Spleen (tissue), 11 donors: ENCODE measurements at regions not wholly inside any gene's neighbourhood (a gene's known extent, or its start where the extent isn't known, plus 50 kb on each side); places are given as distances from the start of the nearest gene placed in this dataset.

ENCODE experiments used
- DNase-seq: peaks from one replicate; pipeline ENCODE4 v3.0.0-alpha.2; 2020
- H3K27ac ChIP-seq, 8 donors: fragments of 200-600 bp; sonication (generic) in 7 of 8; 1 replicate in 4 of 8; 2 replicates in 4 of 8; pipeline versions ENCODE4 v1.5.0 to v1.8.0; 2016 to 2021; ENCODE audit warnings: inconsistent platforms in 4 of 8, mild to moderate bottlenecking in 4 of 8, moderate library complexity in 1 of 8
- H3K27me3 ChIP-seq, 7 donors: fragments of 200-600 bp; sonication (generic) in 6 of 7; replicated peaks in 1 of 7; 1 replicate in 4 of 7; 2 replicates in 3 of 7; pipeline versions ENCODE4 v1.5.0 to v1.8.0; 2016 to 2021; ENCODE audit warnings: inconsistent platforms in 3 of 7, mild to moderate bottlenecking in 1 of 7
- H3K36me3 ChIP-seq, 6 donors: fragments of 200-600 bp; sonication (generic) in 5 of 6; 1 replicate in 4 of 6; 2 replicates in 2 of 6; pipeline versions ENCODE4 v1.5.0 to v1.8.0; 2016 to 2021; ENCODE audit warnings: inconsistent platforms in 2 of 6
- H3K4me1 ChIP-seq, 6 donors: fragments of 200-600 bp; sonication (generic) in 5 of 6; 1 replicate in 3 of 6; 2 replicates in 3 of 6; pipeline versions ENCODE4 v1.5.0 to v1.8.0; 2016 to 2021; ENCODE audit warnings: inconsistent platforms in 3 of 6
- H3K4me3 ChIP-seq, 8 donors: fragments of 200-600 bp; sonication (generic) in 7 of 8; 1 replicate in 4 of 8; 2 replicates in 4 of 8; pipeline versions ENCODE4 v1.5.0 to v1.8.0; 2016 to 2021; ENCODE audit warnings: inconsistent platforms in 4 of 8, mild to moderate bottlenecking in 4 of 8, moderate library complexity in 2 of 8
- H3K9me3 ChIP-seq, 8 donors: fragments of 200-600 bp; sonication (generic) in 7 of 8; 1 replicate in 4 of 8; 2 replicates in 4 of 8; pipeline versions ENCODE4 v1.5.0 to v1.8.0; 2016 to 2021; ENCODE audit warnings: inconsistent platforms in 4 of 8
- CTCF ChIP-seq, 11 experiments: fragments of 200-600 bp in 7 of 11; fragments of 450-650 bp in 4 of 11; sonication (generic) in 4 of 11; IDR thresholded peaks in 8 of 11; conservative IDR thresholded peaks in 3 of 11; 1 replicate in 7 of 11; 2 replicates in 4 of 11; pipeline versions ENCODE4 v1.4.0 to v1.8.0; 2016 to 2021; ENCODE audit warnings: antibody characterized with exemption in 11 of 11, inconsistent platforms in 4 of 11, mild to moderate bottlenecking in 1 of 11
- POLR2A ChIP-seq, 3 donors: fragments of 450-650 bp; IDR thresholded peaks; one replicate each; pipeline ENCODE4 v1.5.1; 2017; ENCODE audit warnings: antibody characterized with exemption in 3 of 3, mild to moderate bottlenecking in 1 of 3
- POLR2AphosphoS5 ChIP-seq, 3 donors: sonication (generic); formaldehyde crosslinking; IDR thresholded peaks; one replicate each; pipeline ENCODE4 v1.5.1; 2017; ENCODE audit warnings: antibody characterized with exemption in 3 of 3
- WGBS, 5 donors: extraction: QIAGEN DNeasy Blood & Tissue Kit in 3 of 5; methylation state at CpG; one replicate each; pipeline versions ENCODE4 v1.1.5 to v1.1.7; 2013 to 2018; 5-methylcytosine and 5-hydroxymethylcytosine counted together
- intact Hi-C: fragments of 100-400 bp; cut with DNase I; formaldehyde crosslinking; loops from one replicate; pipeline ENCODE4 v1.15.0; 2023; ENCODE audit warnings: low total_unique reads
- donor health status: healthy with polysubstance abuse.
- donor health status: DM: no; HTN: no; CAD: no; lungs with moderate emphysema.
- donor health status: DM: no; HTN: no; CAD: no.
- donor health status: Bipolar disorder and iron deficiency.
- donor health status: healthy.
- donor health status: DM: no; HTN: no; CAD: no.
- donor health status: DM: yes; HTN: yes; CAD: no.

DNA sequence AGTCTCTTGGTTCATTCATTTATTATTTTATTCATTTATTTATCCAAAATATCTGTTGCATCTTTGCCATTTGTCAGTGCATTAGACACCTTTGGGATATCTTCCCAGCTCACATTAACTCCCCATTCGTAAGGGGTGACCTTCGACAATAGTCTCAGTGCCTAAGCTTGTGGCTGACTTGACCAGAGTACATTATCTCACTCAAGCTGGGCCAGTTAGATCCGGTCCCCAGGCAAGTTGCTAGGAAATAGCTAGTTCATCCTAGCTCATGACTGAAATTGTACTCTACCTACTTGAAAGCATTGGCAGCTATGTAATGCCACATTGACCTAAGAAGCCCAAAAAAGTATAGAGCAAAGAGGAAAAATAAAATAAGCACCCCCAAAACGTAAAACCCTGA, 165.3 kb downstream of the FBXO8 start:
- H3K4me3 ChIP-seq = no peak overlapping the region
- no peaks in the 10 kb centered on the region for H3K36me3 ChIP-seq
- H3K9me3 ChIP-seq = no peaks in the 10 kb centered on the region
- TF ChIP-seq POLR2AphosphoS5 (IDR thresholded peaks at IDR 0.05) = no peak
- no peak for TF ChIP-seq POLR2A (IDR thresholded peaks at IDR 0.05)
- TF ChIP-seq CTCF (IDR thresholded peaks at IDR 0.05 in 8 of 11, conservative IDR thresholded peaks at IDR 0.05 in 3 of 11) = no peak
- H3K4me1 ChIP-seq = peaks cover 0 to 10% (median 0%) of the 10 kb centered on the region in 6 donors
- DNase-seq = no peak
- H3K27ac ChIP-seq = no peak overlapping the region
- 64 to 77% (median 75%) methylated on average over 4 of the region's 4 CpGs for WGBS, 5 donors
- H3K27me3 ChIP-seq = peaks cover 0 to 62% (median 3%) of the 10 kb centered on the region in 7 donors
- intact Hi-C loops = no loop called here

- intact Hi-C loops = no loop called here
- peaks cover 0 to 10% (median 0%) of the 10 kb centered on the region in 6 donors for H3K4me1 ChIP-seq
- no peak for DNase-seq
- no peaks in the 10 kb centered on the region for H3K36me3 ChIP-seq
- H3K27me3 ChIP-seq = peaks cover 0 to 58% (median 3%) of the 10 kb centered on the region in 7 donors
- H3K27ac ChIP-seq = no peak overlapping the region
- 85 to 95% (median 88%) methylated on average over 8 of the region's 8 CpGs for WGBS, 5 donors
- no peak for TF ChIP-seq POLR2AphosphoS5 (IDR thresholded peaks at IDR 0.05)
- TF ChIP-seq POLR2A (IDR thresholded peaks at IDR 0.05) = no peak
- no peak for TF ChIP-seq CTCF (IDR thresholded peaks at IDR 0.05 in 8 of 11, conservative IDR thresholded peaks at IDR 0.05 in 3 of 11)
- H3K9me3 ChIP-seq = no peaks in the 10 kb centered on the region
- H3K4me3 ChIP-seq = no peak overlapping the region
Measured at GRCh38 chr4:174117445-174117844, 166.0 kb downstream of the FBXO8 start.

- intact Hi-C loops = no loop called here
Measured at GRCh38 chr4:174116021-174116420, 167.4 kb downstream of the FBXO8 start.

DNA sequence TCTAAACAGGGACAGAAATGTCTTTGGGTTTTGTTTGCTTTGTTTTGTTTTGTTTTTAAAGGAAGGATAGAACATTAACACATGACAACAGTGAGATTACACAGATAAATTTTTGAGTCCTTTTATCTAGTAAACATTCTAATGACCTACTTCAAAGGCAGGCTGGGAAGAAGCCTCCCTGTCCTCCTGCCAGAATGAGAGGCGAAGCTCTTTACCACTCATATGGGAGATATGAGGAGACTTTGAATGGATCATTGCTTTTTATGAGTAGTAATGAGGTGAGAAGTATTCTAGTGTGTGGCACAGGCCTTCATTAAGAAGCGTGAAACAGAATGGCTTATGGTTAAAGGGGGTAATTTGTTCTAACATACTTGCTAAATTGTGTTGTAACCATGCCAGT, 172.0 kb downstream of the FBXO8 start:
- no peak for TF ChIP-seq POLR2A (IDR thresholded peaks at IDR 0.05)
- TF ChIP-seq POLR2AphosphoS5 (IDR thresholded peaks at IDR 0.05) = no peak
- no peak for TF ChIP-seq CTCF (IDR thresholded peaks at IDR 0.05 in 8 of 11, conservative IDR thresholded peaks at IDR 0.05 in 3 of 11)
- Histone ChIP-seq H3K27me3 (peaks cover 0 to 28% (median 0%) of the 10 kb centered on the region in 7 donors), H3K4me3 (no peak overlapping the region), H3K27ac (no peak overlapping the region), H3K4me1 (no peaks in the 10 kb centered on the region), H3K9me3 (no peaks in the 10 kb centered on the region), H3K36me3 (no peaks in the 10 kb centered on the region)
- intact Hi-C loops = no loop called here
- WGBS, 5 donors = 71 to 87% (median 85%) methylated on average over 2 of the region's 2 CpGs
- DNase-seq = no peak

More at GRCh38 chr4:174116021-174116420, 167.4 kb downstream of the FBXO8 start:
- TF ChIP-seq POLR2A (IDR thresholded peaks at IDR 0.05) = no peak
- TF ChIP-seq POLR2AphosphoS5 (IDR thresholded peaks at IDR 0.05) = no peak
- no peak for TF ChIP-seq CTCF (IDR thresholded peaks at IDR 0.05 in 8 of 11, conservative IDR thresholded peaks at IDR 0.05 in 3 of 11)
- DNase-seq = no peak
- H3K36me3 ChIP-seq = no peaks in the 10 kb centered on the region
- WGBS, 5 donors = 61 to 76% (median 73%) methylated on average over 4 of the region's 4 CpGs
- H3K9me3 ChIP-seq = no peaks in the 10 kb centered on the region
- H3K27me3 ChIP-seq = peaks cover 0 to 44% (median 2%) of the 10 kb centered on the region in 7 donors
- H3K4me3 ChIP-seq = no peak overlapping the region
- H3K27ac ChIP-seq = no peak overlapping the region
- H3K4me1 ChIP-seq = peaks cover 0 to 10% (median 0%) of the 10 kb centered on the region in 6 donors
